Inferior parietal cortex (tissue), 1 donor: ENCODE measurements at regions not wholly inside any gene's neighbourhood (a gene's known extent, or its start where the extent isn't known, plus 50 kb on each side); places are given as distances from the start of the nearest gene placed in this dataset.

ENCODE experiments used
- DNase-seq: peaks from one replicate; pipeline ENCODE4 v3.0.0-alpha.2; 2016; ENCODE audit errors: extremely low spot score

GRCh38 chr9:12516031-12516430 is 177.2 kb upstream of the TYRP1 start:
- DNase-seq = no peak

- no peak for DNase-seq
These were observed 176.6 kb upstream of the TYRP1 start for GRCh38 chr9:12516573-12516972.

- peak; percentile 2 for DNase-seq
These were observed 154.2 kb upstream of the TYRP1 start for GRCh38 chr9:12538842-12539579.

- DNase-seq = no peak
These were observed 153.6 kb upstream of the TYRP1 start for GRCh38 chr9:12539580-12539975.

- no peak for DNase-seq
These were observed 148.5 kb upstream of the TYRP1 start for GRCh38 chr9:12544700-12545099.

- no peak for DNase-seq
These were observed 138.5 kb upstream of the TYRP1 start for GRCh38 chr9:12554636-12555035.

- DNase-seq = no peak
These were observed 126.6 kb upstream of the TYRP1 start for GRCh38 chr9:12566404-12567090.

- DNase-seq = no peak
These were observed 108.3 kb upstream of the TYRP1 start for GRCh38 chr9:12584656-12585522.

GRCh38 chr9:12595400-12595799 is 97.8 kb upstream of the TYRP1 start:
- no peak for DNase-seq

GRCh38 chr9:12604164-12604821 is 88.9 kb upstream of the TYRP1 start:
- DNase-seq = no peak

GRCh38 chr9:12612211-12612770 is 80.9 kb upstream of the TYRP1 start:
- no peak for DNase-seq

GRCh38 chr9:12613071-12613470 is 80.1 kb upstream of the TYRP1 start:
- no peak for DNase-seq

- DNase-seq = no peak
These were observed 78.7 kb upstream of the TYRP1 start for GRCh38 chr9:12614488-12614887.

GRCh38 chr9:12618956-12619355 is 74.2 kb upstream of the TYRP1 start:
- no peak for DNase-seq

GRCh38 chr9:12625844-12626243 is 67.3 kb upstream of the TYRP1 start:
- no peak for DNase-seq

GRCh38 chr9:12627096-12627495 is 66.1 kb upstream of the TYRP1 start:
- no peak for DNase-seq

GRCh38 chr9:12628546-12628945 is 64.6 kb upstream of the TYRP1 start:
- DNase-seq = no peak

- no peak for DNase-seq
These were observed 64.1 kb upstream of the TYRP1 start for GRCh38 chr9:12629067-12629466.

- DNase-seq = no peak
These were observed 61.3 kb upstream of the TYRP1 start for GRCh38 chr9:12631866-12632265.

GRCh38 chr9:12633016-12633765 is 60.0 kb upstream of the TYRP1 start:
- no peak for DNase-seq

- DNase-seq = peak; percentile 52
These were observed 53.1 kb upstream of the TYRP1 start for GRCh38 chr9:12640016-12640587.
